ENCODE measurements at regions not wholly inside any gene's neighbourhood (a gene's known extent, or its start where the extent isn't known, plus 50 kb on each side); places are given as distances from the start of the nearest gene placed in this dataset.

DNA sequence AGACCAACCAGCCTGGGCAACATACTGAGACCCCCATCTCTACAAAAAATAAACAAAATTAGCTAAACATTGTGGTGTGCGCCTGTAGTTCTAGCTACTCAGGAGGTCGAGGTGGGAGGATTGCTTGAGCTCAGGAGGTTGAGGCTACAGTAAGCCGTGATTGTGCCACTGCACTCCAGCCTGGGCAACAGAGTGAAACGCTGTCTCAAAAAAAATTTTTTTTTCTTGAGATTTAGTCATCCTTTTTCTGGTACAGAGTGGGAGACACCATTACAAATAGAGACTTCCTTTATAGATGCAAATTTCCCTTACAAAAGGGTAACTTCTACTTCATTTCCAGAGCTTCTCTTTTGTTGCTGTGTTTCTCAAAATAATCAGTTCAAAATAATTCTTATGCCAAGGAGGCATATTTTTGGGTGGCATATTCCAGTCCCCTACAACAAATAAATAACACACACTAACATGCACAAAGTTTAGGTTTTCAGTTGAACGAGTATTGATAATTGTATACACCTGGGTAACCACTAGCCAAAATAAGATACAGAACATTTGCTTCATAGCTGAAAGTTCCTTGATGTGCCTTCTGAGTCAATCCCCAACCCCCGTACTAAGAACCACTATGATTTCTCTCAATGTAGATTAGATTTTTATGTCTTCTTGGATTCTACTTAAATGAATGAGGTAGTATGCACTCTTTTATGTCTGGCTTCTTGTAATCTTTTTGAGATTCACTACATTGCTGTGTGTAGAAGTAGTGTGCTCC, 248.9 kb upstream of the PROK2 start:
- peaks cover 6% of the 10 kb centered on the region; the same call in 2 of the 3 replicates for H3K9me3 Mint-ChIP-seq
- TF ChIP-seq, protein P1, sequence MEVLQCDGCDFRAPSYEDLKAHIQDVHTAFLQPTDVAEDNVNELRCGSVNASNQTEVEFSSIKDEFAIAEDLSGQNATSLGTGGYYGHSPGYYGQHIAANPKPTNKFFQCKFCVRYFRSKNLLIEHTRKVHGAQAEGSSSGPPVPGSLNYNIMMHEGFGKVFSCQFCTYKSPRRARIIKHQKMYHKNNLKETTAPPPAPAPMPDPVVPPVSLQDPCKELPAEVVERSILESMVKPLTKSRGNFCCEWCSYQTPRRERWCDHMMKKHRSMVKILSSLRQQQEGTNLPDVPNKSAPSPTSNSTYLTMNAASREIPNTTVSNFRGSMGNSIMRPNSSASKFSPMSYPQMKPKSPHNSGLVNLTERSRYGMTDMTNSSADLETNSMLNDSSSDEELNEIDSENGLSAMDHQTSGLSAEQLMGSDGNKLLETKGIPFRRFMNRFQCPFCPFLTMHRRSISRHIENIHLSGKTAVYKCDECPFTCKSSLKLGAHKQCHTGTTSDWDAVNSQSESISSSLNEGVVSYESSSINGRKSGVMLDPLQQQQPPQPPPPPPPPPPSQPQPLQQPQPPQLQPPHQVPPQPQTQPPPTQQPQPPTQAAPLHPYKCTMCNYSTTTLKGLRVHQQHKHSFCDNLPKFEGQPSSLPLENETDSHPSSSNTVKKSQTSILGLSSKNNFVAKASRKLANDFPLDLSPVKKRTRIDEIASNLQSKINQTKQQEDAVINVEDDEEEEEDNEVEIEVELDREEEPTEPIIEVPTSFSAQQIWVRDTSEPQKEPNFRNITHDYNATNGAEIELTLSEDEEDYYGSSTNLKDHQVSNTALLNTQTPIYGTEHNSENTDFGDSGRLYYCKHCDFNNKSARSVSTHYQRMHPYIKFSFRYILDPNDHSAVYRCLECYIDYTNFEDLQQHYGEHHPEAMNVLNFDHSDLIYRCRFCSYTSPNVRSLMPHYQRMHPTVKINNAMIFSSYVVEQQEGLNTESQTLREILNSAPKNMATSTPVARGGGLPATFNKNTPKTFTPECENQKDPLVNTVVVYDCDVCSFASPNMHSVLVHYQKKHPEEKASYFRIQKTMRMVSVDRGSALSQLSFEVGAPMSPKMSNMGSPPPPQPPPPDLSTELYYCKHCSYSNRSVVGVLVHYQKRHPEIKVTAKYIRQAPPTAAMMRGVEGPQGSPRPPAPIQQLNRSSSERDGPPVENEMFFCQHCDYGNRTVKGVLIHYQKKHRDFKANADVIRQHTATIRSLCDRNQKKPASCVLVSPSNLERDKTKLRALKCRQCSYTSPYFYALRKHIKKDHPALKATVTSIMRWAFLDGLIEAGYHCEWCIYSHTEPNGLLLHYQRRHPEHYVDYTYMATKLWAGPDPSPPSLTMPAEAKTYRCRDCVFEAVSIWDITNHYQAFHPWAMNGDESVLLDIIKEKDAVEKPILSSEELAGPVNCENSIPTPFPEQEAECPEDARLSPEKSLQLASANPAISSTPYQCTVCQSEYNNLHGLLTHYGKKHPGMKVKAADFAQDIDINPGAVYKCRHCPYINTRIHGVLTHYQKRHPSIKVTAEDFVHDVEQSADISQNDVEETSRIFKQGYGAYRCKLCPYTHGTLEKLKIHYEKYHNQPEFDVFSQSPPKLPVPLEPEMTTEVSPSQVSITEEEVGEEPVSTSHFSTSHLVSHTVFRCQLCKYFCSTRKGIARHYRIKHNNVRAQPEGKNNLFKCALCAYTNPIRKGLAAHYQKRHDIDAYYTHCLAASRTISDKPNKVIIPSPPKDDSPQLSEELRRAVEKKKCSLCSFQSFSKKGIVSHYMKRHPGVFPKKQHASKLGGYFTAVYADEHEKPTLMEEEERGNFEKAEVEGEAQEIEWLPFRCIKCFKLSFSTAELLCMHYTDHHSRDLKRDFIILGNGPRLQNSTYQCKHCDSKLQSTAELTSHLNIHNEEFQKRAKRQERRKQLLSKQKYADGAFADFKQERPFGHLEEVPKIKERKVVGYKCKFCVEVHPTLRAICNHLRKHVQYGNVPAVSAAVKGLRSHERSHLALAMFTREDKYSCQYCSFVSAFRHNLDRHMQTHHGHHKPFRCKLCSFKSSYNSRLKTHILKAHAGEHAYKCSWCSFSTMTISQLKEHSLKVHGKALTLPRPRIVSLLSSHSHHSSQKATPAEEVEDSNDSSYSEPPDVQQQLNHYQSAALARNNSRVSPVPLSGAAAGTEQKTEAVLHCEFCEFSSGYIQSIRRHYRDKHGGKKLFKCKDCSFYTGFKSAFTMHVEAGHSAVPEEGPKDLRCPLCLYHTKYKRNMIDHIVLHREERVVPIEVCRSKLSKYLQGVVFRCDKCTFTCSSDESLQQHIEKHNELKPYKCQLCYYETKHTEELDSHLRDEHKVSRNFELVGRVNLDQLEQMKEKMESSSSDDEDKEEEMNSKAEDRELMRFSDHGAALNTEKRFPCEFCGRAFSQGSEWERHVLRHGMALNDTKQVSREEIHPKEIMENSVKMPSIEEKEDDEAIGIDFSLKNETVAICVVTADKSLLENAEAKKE (CRISPR knock-in tag; IDR thresholded peaks at IDR 0.05), result no peak
- no peak for TF ChIP-seq JUNB (IDR thresholded peaks at IDR 0.05; ENCODE audit: unreplicated experiment)
- TF ChIP-seq, protein P2, sequence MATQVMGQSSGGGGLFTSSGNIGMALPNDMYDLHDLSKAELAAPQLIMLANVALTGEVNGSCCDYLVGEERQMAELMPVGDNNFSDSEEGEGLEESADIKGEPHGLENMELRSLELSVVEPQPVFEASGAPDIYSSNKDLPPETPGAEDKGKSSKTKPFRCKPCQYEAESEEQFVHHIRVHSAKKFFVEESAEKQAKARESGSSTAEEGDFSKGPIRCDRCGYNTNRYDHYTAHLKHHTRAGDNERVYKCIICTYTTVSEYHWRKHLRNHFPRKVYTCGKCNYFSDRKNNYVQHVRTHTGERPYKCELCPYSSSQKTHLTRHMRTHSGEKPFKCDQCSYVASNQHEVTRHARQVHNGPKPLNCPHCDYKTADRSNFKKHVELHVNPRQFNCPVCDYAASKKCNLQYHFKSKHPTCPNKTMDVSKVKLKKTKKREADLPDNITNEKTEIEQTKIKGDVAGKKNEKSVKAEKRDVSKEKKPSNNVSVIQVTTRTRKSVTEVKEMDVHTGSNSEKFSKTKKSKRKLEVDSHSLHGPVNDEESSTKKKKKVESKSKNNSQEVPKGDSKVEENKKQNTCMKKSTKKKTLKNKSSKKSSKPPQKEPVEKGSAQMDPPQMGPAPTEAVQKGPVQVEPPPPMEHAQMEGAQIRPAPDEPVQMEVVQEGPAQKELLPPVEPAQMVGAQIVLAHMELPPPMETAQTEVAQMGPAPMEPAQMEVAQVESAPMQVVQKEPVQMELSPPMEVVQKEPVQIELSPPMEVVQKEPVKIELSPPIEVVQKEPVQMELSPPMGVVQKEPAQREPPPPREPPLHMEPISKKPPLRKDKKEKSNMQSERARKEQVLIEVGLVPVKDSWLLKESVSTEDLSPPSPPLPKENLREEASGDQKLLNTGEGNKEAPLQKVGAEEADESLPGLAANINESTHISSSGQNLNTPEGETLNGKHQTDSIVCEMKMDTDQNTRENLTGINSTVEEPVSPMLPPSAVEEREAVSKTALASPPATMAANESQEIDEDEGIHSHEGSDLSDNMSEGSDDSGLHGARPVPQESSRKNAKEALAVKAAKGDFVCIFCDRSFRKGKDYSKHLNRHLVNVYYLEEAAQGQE (IDR thresholded peaks at IDR 0.05; ENCODE audit: unreplicated experiment), result no peak
- no peak for TF ChIP-seq NANOG (IDR thresholded peaks at IDR 0.05; ENCODE audit: borderline replicate concordance)
- no peak for TF ChIP-seq STAT1 (IDR thresholded peaks at IDR 0.05; ENCODE audit: unreplicated experiment)
- TF ChIP-seq, protein P3, sequence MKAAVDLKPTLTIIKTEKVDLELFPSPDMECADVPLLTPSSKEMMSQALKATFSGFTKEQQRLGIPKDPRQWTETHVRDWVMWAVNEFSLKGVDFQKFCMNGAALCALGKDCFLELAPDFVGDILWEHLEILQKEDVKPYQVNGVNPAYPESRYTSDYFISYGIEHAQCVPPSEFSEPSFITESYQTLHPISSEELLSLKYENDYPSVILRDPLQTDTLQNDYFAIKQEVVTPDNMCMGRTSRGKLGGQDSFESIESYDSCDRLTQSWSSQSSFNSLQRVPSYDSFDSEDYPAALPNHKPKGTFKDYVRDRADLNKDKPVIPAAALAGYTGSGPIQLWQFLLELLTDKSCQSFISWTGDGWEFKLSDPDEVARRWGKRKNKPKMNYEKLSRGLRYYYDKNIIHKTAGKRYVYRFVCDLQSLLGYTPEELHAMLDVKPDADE (IDR thresholded peaks at IDR 0.05), result no peak
- TF ChIP-seq, protein P4, sequence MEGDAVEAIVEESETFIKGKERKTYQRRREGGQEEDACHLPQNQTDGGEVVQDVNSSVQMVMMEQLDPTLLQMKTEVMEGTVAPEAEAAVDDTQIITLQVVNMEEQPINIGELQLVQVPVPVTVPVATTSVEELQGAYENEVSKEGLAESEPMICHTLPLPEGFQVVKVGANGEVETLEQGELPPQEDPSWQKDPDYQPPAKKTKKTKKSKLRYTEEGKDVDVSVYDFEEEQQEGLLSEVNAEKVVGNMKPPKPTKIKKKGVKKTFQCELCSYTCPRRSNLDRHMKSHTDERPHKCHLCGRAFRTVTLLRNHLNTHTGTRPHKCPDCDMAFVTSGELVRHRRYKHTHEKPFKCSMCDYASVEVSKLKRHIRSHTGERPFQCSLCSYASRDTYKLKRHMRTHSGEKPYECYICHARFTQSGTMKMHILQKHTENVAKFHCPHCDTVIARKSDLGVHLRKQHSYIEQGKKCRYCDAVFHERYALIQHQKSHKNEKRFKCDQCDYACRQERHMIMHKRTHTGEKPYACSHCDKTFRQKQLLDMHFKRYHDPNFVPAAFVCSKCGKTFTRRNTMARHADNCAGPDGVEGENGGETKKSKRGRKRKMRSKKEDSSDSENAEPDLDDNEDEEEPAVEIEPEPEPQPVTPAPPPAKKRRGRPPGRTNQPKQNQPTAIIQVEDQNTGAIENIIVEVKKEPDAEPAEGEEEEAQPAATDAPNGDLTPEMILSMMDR (conservative IDR thresholded peaks at IDR 0.05; ENCODE audit: low read depth in 2 of 2), result no peak
- no peak for TF ChIP-seq POLR2AphosphoS5 (IDR thresholded peaks at IDR 0.05; ENCODE audit: low read depth)
- TF ChIP-seq EZH2 (IDR thresholded peaks at IDR 0.05; ENCODE audit: low read depth, unreplicated experiment), result no peak
- TF ChIP-seq CREB1 (CRISPR knock-in tag; IDR thresholded peaks at IDR 0.05; ENCODE audit: low read depth), result no peak
- TF ChIP-seq ZNF331 (CRISPR knock-in tag; IDR thresholded peaks at IDR 0.05; ENCODE audit: low read depth), result no peak
- TF ChIP-seq EZH2phosphoT487 (IDR thresholded peaks at IDR 0.05; ENCODE audit: unreplicated experiment), result no peak
- no peak for TF ChIP-seq ZNF114 (CRISPR knock-in tag; IDR thresholded peaks at IDR 0.05)
- Histone ChIP-seq H3K9me2 (ENCODE audit: insufficient read depth) (peaks cover 8% of the 10 kb centered on the region; the same call in 1 of the 2 replicates), H3K4me1 (ENCODE audit: insufficient read depth) (peaks cover 26% of the 10 kb centered on the region), H2AFZ (no peak overlapping the region), H4K20me1 (replicated peaks; ENCODE audit: insufficient read depth) (no peaks in the 10 kb centered on the region), H3K4me3 (no peak overlapping the region), H3K27me3 (ENCODE audit: insufficient read depth) (no peaks in the 10 kb centered on the region), H3F3A (replicated peaks; ENCODE audit: low read depth) (no peaks in the 10 kb centered on the region), H3K79me2 (replicated peaks; ENCODE audit: insufficient read depth) (no peaks in the 10 kb centered on the region), H3K4me2 (no peak overlapping the region), H3K27ac (ENCODE audit: low read depth) (no peak overlapping the region; the same call in 1 of the 2 replicates), H3K36me3 (ENCODE audit: insufficient read depth) (no peaks in the 10 kb centered on the region)
- peaks cover 2% of the 10 kb centered on the region for H3K27me3 Mint-ChIP-seq (ENCODE audit: insufficient read depth, low read depth, poor library complexity)
- no peak overlapping the region for H3K27ac Mint-ChIP-seq
- DNase-seq (ENCODE audit: low spot score) (no peak), ATAC-seq (no peak)
- peaks cover 18% of the 10 kb centered on the region for H3K4me1 Mint-ChIP-seq
- H3K4me3 Mint-ChIP-seq, result no peak overlapping the region
- H3K36me3 Mint-ChIP-seq (ENCODE audit: low read depth), result peaks cover 3% of the 10 kb centered on the region; the same call in 1 of the 3 replicates
